Heart right ventricle (tissue), 16 donors: ENCODE measurements at regions not wholly inside any gene's neighbourhood (a gene's known extent, or its start where the extent isn't known, plus 50 kb on each side); places are given as distances from the start of the nearest gene placed in this dataset.

ENCODE experiments used
- ATAC-seq, 8 donors: fragments of 200-7000 bp; cut with Tn5 transposase; one replicate each; pipeline ENCODE4 v1.9.1; 2020; ENCODE audit warnings: mild to moderate bottlenecking in 8 of 8, moderate library complexity in 8 of 8, moderate number of reproducible peaks in 1 of 8
- DNase-seq, 2 donors: peaks; one replicate each; pipeline ENCODE4 v3.0.0-alpha.2; 2020
- H3K27ac ChIP-seq, 10 donors: fragments of 200-600 bp; sonication (generic) in 2 of 10; one replicate each; pipeline versions ENCODE4 v1.5.0 to v1.8.0; 2020 to 2022; ENCODE audit warnings: mild to moderate bottlenecking in 3 of 10
- H3K27me3 ChIP-seq, 7 donors: fragments of 200-600 bp; one replicate each; pipeline ENCODE4 v1.8.0; 2021 to 2022; ENCODE audit warnings: mild to moderate bottlenecking in 2 of 7
- H3K36me3 ChIP-seq, 9 donors: fragments of 200-600 bp; sonication (generic) in 1 of 9; one replicate each; pipeline versions ENCODE4 v1.5.0 to v1.8.0; 2020 to 2022; ENCODE audit warnings: mild to moderate bottlenecking in 2 of 9
- H3K4me1 ChIP-seq, 9 donors: fragments of 200-600 bp; sonication (generic) in 1 of 9; one replicate each; pipeline versions ENCODE4 v1.5.0 to v1.8.0; 2020 to 2022; ENCODE audit warnings: mild to moderate bottlenecking in 4 of 9
- H3K4me3 ChIP-seq, 10 donors: fragments of 200-600 bp; sonication (generic) in 2 of 10; one replicate each; pipeline versions ENCODE4 v1.5.0 to v1.8.0; 2020 to 2022; ENCODE audit warnings: mild to moderate bottlenecking in 7 of 10, moderate library complexity in 2 of 10
- H3K9me3 ChIP-seq, 11 donors: fragments of 200-600 bp in 10 of 11; sonication (generic) in 2 of 11; one replicate each; pipeline versions ENCODE4 v1.5.0 to v1.8.0; 2013 to 2022; ENCODE audit warnings: mild to moderate bottlenecking in 2 of 11, control low read depth in 1 of 11, moderate library complexity in 1 of 11
- WGBS, 2 donors: extraction: QIAGEN DNeasy Blood & Tissue Kit; methylation state at CpG; one replicate each; pipeline ENCODE4 v1.1.7; 2013; ENCODE audit warnings: inconsistent platforms in 1 of 2; 5-methylcytosine and 5-hydroxymethylcytosine counted together
- intact Hi-C, 10 donors: fragments of 100-400 bp; cut with DNase I; formaldehyde crosslinking; loops; one replicate each; pipeline versions ENCODE4 v1.11.1 to v1.14.2; 2022
- TF ChIP-seq, protein P1 (sequence below), 9 donors: fragments of 200-600 bp; sonication (generic) in 2 of 9; IDR thresholded peaks; one replicate each; pipeline versions ENCODE4 v1.5.0 to v1.8.0; 2021 to 2022; ENCODE audit warnings: antibody characterized with exemption in 9 of 9, mild to moderate bottlenecking in 5 of 9, moderate library complexity in 1 of 9
- donor health status: Arrhythmogenic right ventricular cardiomyopathy.
- donor health status: ischemic (EF 13 %, LVEDD 7.1; RV severe dilation, severe dysfunction).
- donor health status: healthy with polysubstance abuse.
- donor health status: DM: no; HTN: yes; CAD: no.
- donor health status: DM: no; HTN: no; CAD: no.
- donor health status: ischemic (EF 25% LVEDD 6.9; RV normal size, moderate dysfunction).
- donor health status: ischemic (EF 25% LVEDD 5.7; RV mildly dilated, moderate dysfunction).
- donor health status: healthy.
- donor health status: DM: yes; HTN: yes; CAD: no.
- donor health status: Ischemic cardiomyopathy.
- donor health status: ischemic (EF 35%, LVEDD 5.7; RV mildly dilated, moderate dysfunction).
- donor health status: nonischemic (EF 11% LVEDD 7.7; RV severe dilation, severe dysfunction).
- donor health status: DM: yes; HTN: yes; CAD: no.
- donor health status: PGD.
- donor health status: ischemic (EF 29% LVEDD 5.4; RV normal size, mild dysfunction).
- donor health status: nonischemic (EF 23%, LVEDD 6.1; RV moderate dilation, normal function).

DNA sequence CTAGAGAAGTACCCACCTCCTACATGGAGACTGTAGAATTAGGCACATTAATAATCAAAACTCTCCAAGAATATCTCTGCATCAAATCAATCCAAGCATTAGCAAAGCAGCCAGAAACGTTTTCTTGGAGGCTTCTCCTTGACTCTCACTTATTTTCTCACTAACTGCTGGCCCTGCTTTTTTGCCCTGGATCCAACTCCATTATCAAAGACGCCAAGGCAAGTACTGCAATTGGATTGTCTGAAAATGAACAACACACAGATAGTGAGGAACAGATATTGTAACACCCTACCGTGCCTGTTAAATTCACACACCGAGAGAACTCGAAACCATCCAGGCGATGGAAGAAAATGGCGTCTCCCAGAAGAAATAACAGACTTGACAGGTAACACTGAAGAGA is 256.2 kb upstream of the MDFIC2 start:
- H3K27ac ChIP-seq, result no peak overlapping the region
- H3K4me1 ChIP-seq, result no peaks in the 10 kb centered on the region
- DNase-seq (no peak), ATAC-seq (no peak)
- intact Hi-C loops, result no loop called here
- peaks cover 0 to 7% (median 0%) of the 10 kb centered on the region in 11 donors for H3K9me3 ChIP-seq
- WGBS, 2 donors, result 83 to 85% methylated on average over 7 of the region's 7 CpGs
- no peaks in the 10 kb centered on the region for H3K36me3 ChIP-seq
- no peaks in the 10 kb centered on the region for H3K27me3 ChIP-seq
- TF ChIP-seq, protein P1, sequence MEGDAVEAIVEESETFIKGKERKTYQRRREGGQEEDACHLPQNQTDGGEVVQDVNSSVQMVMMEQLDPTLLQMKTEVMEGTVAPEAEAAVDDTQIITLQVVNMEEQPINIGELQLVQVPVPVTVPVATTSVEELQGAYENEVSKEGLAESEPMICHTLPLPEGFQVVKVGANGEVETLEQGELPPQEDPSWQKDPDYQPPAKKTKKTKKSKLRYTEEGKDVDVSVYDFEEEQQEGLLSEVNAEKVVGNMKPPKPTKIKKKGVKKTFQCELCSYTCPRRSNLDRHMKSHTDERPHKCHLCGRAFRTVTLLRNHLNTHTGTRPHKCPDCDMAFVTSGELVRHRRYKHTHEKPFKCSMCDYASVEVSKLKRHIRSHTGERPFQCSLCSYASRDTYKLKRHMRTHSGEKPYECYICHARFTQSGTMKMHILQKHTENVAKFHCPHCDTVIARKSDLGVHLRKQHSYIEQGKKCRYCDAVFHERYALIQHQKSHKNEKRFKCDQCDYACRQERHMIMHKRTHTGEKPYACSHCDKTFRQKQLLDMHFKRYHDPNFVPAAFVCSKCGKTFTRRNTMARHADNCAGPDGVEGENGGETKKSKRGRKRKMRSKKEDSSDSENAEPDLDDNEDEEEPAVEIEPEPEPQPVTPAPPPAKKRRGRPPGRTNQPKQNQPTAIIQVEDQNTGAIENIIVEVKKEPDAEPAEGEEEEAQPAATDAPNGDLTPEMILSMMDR (IDR thresholded peaks at IDR 0.05), result no peak
- H3K4me3 ChIP-seq, result no peak overlapping the region

DNA sequence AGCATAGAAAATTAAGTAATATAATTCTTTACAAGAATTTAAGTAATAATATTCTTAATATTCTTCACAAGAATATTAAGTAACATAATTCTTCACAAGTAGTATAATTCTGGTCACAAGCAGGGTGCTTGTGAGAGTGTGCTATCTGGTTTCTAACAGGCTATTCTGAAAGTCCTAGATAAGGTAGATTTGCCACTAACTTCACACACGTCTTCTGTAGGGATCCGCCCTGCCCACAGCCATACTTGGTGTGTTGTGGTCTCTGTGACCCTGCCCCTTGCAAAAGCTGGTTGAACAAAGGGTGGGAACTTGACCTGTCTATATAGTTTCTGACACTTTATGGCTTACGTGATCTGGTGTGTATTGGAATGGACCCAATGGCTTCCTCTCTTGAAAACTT is 253.4 kb upstream of the MDFIC2 start:
- intact Hi-C loops, result no loop called here
- 86 to 92% methylated on average over 3 of the region's 3 CpGs for WGBS, 2 donors
- Histone ChIP-seq H3K27me3 (no peaks in the 10 kb centered on the region), H3K36me3 (no peaks in the 10 kb centered on the region), H3K9me3 (peaks cover 0 to 13% (median 0%) of the 10 kb centered on the region in 11 donors), H3K27ac (no peak overlapping the region), H3K4me1 (no peaks in the 10 kb centered on the region), H3K4me3 (no peak overlapping the region)
- DNase-seq (no peak), ATAC-seq (no peak)
- TF ChIP-seq, protein P1 (IDR thresholded peaks at IDR 0.05), result no peak

DNA sequence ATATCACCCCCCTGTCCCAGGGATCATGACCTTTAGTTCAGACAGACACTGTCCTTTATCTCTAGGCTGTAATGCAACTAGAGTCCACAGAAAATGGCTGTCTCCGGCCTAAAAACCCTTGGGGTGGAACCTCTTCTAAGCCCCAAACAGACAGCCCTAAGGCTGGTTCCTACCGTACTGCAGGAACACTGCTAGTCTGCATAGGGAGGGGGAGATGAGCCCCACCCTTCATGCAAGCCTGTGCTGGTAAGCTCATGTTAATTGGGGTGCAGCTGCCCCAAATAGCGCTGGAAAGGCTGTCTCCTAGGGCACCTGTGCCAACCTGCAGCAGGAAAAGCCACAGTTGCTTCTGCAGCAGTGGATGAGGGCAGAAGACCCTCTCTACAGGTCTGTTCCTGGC is 252.1 kb upstream of the MDFIC2 start:
- ATAC-seq (no peak), DNase-seq (no peak)
- 50 to 59% methylated on average over 3 of the region's 3 CpGs for WGBS, 2 donors
- no peak overlapping the region for H3K27ac ChIP-seq
- H3K27me3 ChIP-seq, result no peaks in the 10 kb centered on the region
- no peaks in the 10 kb centered on the region for H3K4me1 ChIP-seq
- peaks cover 0 to 13% (median 0%) of the 10 kb centered on the region in 11 donors for H3K9me3 ChIP-seq
- intact Hi-C loops, result no loop called here
- no peaks in the 10 kb centered on the region for H3K36me3 ChIP-seq
- no peak overlapping the region for H3K4me3 ChIP-seq
- TF ChIP-seq, protein P1 (IDR thresholded peaks at IDR 0.05), result no peak

DNA sequence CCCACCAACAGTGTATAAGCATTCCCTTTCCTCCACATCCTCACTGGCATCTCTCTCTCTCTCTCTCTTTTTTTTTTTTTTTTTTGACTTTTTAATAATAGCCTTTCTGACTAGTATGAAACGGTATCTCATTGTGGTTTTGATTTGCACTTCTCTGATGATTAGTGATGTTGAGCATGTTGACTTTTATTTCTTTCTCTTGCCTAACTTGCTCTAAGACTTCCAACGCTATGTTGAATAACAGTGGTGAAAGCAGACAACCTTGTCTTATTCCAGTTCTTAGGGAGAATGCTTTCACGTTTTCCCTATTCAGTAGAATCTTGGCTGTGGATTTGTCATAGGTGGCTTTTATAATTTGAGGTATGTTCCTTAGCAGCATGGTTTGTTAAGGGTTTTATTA is 249.4 kb upstream of the MDFIC2 start:
- peaks cover 0 to 11% (median 0%) of the 10 kb centered on the region in 9 donors for H3K4me1 ChIP-seq
- H3K9me3 ChIP-seq, result peaks cover 0 to 13% (median 0%) of the 10 kb centered on the region in 11 donors
- ATAC-seq (no peak), DNase-seq (no peak)
- no peak overlapping the region for H3K27ac ChIP-seq
- H3K36me3 ChIP-seq, result no peaks in the 10 kb centered on the region
- intact Hi-C loops, result no loop called here
- no peaks in the 10 kb centered on the region for H3K27me3 ChIP-seq
- H3K4me3 ChIP-seq, result no peak overlapping the region
- 92 to 93% methylated on average over 3 of the region's 3 CpGs for WGBS, 2 donors
- TF ChIP-seq, protein P1 (IDR thresholded peaks at IDR 0.05), result no peak
